Adrenal gland (tissue), 5 donors: ENCODE measurements at regions not wholly inside any gene's neighbourhood (a gene's known extent, or its start where the extent isn't known, plus 50 kb on each side); places are given as distances from the start of the nearest gene placed in this dataset.

ENCODE experiments used
- CTCF ChIP-seq, 6 experiments: fragments of 450-650 bp in 4 of 6; fragments of 200-600 bp in 2 of 6; sonication (generic) in 1 of 6; IDR thresholded peaks; 1 replicate in 5 of 6; 2 replicates in 1 of 6; pipeline versions ENCODE4 v1.5.1 to v1.8.0; 2016 to 2021; ENCODE audit warnings: antibody characterized with exemption in 6 of 6, mild to moderate bottlenecking in 2 of 6, moderate library complexity in 1 of 6
- POLR2A ChIP-seq, 2 donors: fragments of 450-650 bp; IDR thresholded peaks; one replicate each; pipeline ENCODE4 v1.6.1; 2017; ENCODE audit warnings: antibody characterized with exemption in 2 of 2, mild to moderate bottlenecking in 2 of 2, moderate library complexity in 1 of 2
- donor health status: DM: no; HTN: no; CAD: no.

- TF ChIP-seq CTCF (IDR thresholded peaks at IDR 0.05): no peak
- no peak for TF ChIP-seq POLR2A (IDR thresholded peaks at IDR 0.05)
Measured at GRCh38 chr10:36281831-36282331, 639.8 kb upstream of the FZD8 start.
